ENCODE measurements at regions not wholly inside any gene's neighbourhood (a gene's known extent, or its start where the extent isn't known, plus 50 kb on each side); places are given as distances from the start of the nearest gene placed in this dataset.

- H3K27me3 ChIP-seq (ENCODE audit: insufficient read depth), result no peaks in the 10 kb centered on the region
- no peak overlapping the region for H3K27ac ChIP-seq (ENCODE audit: low read depth in 2 of 2, low read length in 1 of 2)
- POLR2A ChIA-PET, result no interaction called here
- H2AFZ ChIP-seq (ENCODE audit: low read depth), result no peak overlapping the region
- no peaks in the 10 kb centered on the region for H3K9me3 ChIP-seq
- CTCF ChIA-PET, result no interaction called here
- no peak overlapping the region for H3K4me3 ChIP-seq (ENCODE audit: low read depth in 2 of 2, low read length in 1 of 2)
- no peak overlapping the region for H3K9ac ChIP-seq
- H3K36me3 ChIP-seq (replicated peaks in 1 of 2; ENCODE audit: control insufficient read depth in 1 of 2, insufficient read depth in 2 of 2, low read length in 1 of 2), result no peaks in the 10 kb centered on the region
- H3F3A ChIP-seq (replicated peaks; ENCODE audit: insufficient read depth), result no peaks in the 10 kb centered on the region
- H3K4me1 ChIP-seq (ENCODE audit: control insufficient read depth in 1 of 2, insufficient read depth in 2 of 2, low read depth in 1 of 2, low read length in 1 of 2), result no peaks in the 10 kb centered on the region
- no peak for DNase-seq
- H3K79me2 ChIP-seq (ENCODE audit: insufficient read depth), result no peaks in the 10 kb centered on the region
- no peaks in the 10 kb centered on the region for H4K20me1 ChIP-seq (ENCODE audit: insufficient read depth)
- H3K9me2 ChIP-seq, result no peaks in the 10 kb centered on the region
- WGBS (ENCODE audit: low lambda C conversion rate), result 18% methylated on average over 1 of the region's 1 CpG
- TF ChIP-seq SMC3 (IDR thresholded peaks at IDR 0.05; ENCODE audit: low read depth, low read length), result no peak
- TF ChIP-seq TCF12 (IDR thresholded peaks at IDR 0.05), result no peak
- TF ChIP-seq JUND (IDR thresholded peaks at IDR 0.05), result no peak
- no peak for TF ChIP-seq CTCF (IDR thresholded peaks at IDR 0.05)
- no peak for TF ChIP-seq TAF1 (IDR thresholded peaks at IDR 0.05; ENCODE audit: borderline replicate concordance, low read depth, low read length)
- no peak for TF ChIP-seq EZH2phosphoT487 (IDR thresholded peaks at IDR 0.05; ENCODE audit: borderline replicate concordance, low read depth)
- no peak for TF ChIP-seq EP300 (IDR thresholded peaks at IDR 0.05; ENCODE audit: borderline replicate concordance in 1 of 2, low read depth in 1 of 2, low read length in 1 of 2)
- no peak for TF ChIP-seq CHD2 (IDR thresholded peaks at IDR 0.05; ENCODE audit: low read length, partially characterized antibody)
- TF ChIP-seq, protein P1, sequence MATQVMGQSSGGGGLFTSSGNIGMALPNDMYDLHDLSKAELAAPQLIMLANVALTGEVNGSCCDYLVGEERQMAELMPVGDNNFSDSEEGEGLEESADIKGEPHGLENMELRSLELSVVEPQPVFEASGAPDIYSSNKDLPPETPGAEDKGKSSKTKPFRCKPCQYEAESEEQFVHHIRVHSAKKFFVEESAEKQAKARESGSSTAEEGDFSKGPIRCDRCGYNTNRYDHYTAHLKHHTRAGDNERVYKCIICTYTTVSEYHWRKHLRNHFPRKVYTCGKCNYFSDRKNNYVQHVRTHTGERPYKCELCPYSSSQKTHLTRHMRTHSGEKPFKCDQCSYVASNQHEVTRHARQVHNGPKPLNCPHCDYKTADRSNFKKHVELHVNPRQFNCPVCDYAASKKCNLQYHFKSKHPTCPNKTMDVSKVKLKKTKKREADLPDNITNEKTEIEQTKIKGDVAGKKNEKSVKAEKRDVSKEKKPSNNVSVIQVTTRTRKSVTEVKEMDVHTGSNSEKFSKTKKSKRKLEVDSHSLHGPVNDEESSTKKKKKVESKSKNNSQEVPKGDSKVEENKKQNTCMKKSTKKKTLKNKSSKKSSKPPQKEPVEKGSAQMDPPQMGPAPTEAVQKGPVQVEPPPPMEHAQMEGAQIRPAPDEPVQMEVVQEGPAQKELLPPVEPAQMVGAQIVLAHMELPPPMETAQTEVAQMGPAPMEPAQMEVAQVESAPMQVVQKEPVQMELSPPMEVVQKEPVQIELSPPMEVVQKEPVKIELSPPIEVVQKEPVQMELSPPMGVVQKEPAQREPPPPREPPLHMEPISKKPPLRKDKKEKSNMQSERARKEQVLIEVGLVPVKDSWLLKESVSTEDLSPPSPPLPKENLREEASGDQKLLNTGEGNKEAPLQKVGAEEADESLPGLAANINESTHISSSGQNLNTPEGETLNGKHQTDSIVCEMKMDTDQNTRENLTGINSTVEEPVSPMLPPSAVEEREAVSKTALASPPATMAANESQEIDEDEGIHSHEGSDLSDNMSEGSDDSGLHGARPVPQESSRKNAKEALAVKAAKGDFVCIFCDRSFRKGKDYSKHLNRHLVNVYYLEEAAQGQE (IDR thresholded peaks at IDR 0.05; ENCODE audit: low read depth, low read length), result no peak
- no peak for TF ChIP-seq RAD21 (IDR thresholded peaks at IDR 0.05; ENCODE audit: low read length)
- no peak for TF ChIP-seq MXI1 (IDR thresholded peaks at IDR 0.05; ENCODE audit: low read depth, low read length)
- no peak for TF ChIP-seq RCOR1 (IDR thresholded peaks at IDR 0.05; ENCODE audit: low read length)
- no peak for TF ChIP-seq USF1 (IDR thresholded peaks at IDR 0.05; ENCODE audit: borderline replicate concordance, low read depth)
- no peak for TF ChIP-seq PBX3 (IDR thresholded peaks at IDR 0.05)
- no peak overlapping the region for H3K4me2 ChIP-seq
Observed at GRCh38 chr5:119820016-119820415, 190.7 kb downstream of the FAM170A start.
